Ishikawa (cell line): ENCODE measurements at regions not wholly inside any gene's neighbourhood (a gene's known extent, or its start where the extent isn't known, plus 50 kb on each side); places are given as distances from the start of the nearest gene placed in this dataset.

ENCODE experiments used
- CEBPB ChIP-seq: IDR thresholded peaks from 2 replicates; pipeline ENCODE4 v1.6.1; 2012
- EP300 ChIP-seq: IDR thresholded peaks from 2 replicates; pipeline ENCODE4 v1.6.1; 2012; ENCODE audit warnings: borderline replicate concordance
- NFIC ChIP-seq: IDR thresholded peaks from 2 replicates; pipeline ENCODE4 v1.6.1; 2012
- RAD21 ChIP-seq: IDR thresholded peaks from 2 replicates; pipeline ENCODE4 v1.6.1; 2012; ENCODE audit warnings: low read depth
- TEAD4 ChIP-seq: IDR thresholded peaks from 2 replicates; pipeline ENCODE4 v1.6.1; 2012
- YY1 ChIP-seq: IDR thresholded peaks from 2 replicates; pipeline ENCODE4 v1.6.1; 2012; ENCODE audit warnings: low read depth
- TF ChIP-seq, protein P1 (sequence below): IDR thresholded peaks from 2 replicates; pipeline ENCODE4 v1.6.1; 2012; ENCODE audit warnings: low read depth, mild to moderate bottlenecking
- TF ChIP-seq, protein P2 (sequence below): IDR thresholded peaks from 2 replicates; pipeline ENCODE4 v1.6.1; 2012

DNA sequence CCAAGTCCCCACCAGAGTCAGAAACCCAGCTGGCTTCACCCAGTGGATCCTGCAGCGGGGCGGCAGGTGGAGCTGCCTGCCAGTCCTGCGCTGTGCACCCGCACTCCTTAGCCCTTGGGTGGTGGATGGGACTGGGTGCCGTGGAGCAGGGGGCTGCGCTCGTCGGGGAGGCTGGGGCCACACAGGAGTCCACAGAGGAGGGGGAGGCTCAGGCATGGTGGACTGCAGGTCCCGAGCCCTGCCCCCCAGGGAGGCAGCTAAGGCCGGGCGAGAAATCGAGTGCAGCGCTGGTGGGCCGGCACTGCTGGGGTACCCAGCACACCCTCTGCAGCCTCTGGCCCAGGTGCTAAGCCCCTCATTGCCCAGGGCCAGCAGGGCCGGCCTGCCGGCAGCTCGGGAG is 144.6 kb upstream of the MGAT5 start:
- TF ChIP-seq, protein P1, sequence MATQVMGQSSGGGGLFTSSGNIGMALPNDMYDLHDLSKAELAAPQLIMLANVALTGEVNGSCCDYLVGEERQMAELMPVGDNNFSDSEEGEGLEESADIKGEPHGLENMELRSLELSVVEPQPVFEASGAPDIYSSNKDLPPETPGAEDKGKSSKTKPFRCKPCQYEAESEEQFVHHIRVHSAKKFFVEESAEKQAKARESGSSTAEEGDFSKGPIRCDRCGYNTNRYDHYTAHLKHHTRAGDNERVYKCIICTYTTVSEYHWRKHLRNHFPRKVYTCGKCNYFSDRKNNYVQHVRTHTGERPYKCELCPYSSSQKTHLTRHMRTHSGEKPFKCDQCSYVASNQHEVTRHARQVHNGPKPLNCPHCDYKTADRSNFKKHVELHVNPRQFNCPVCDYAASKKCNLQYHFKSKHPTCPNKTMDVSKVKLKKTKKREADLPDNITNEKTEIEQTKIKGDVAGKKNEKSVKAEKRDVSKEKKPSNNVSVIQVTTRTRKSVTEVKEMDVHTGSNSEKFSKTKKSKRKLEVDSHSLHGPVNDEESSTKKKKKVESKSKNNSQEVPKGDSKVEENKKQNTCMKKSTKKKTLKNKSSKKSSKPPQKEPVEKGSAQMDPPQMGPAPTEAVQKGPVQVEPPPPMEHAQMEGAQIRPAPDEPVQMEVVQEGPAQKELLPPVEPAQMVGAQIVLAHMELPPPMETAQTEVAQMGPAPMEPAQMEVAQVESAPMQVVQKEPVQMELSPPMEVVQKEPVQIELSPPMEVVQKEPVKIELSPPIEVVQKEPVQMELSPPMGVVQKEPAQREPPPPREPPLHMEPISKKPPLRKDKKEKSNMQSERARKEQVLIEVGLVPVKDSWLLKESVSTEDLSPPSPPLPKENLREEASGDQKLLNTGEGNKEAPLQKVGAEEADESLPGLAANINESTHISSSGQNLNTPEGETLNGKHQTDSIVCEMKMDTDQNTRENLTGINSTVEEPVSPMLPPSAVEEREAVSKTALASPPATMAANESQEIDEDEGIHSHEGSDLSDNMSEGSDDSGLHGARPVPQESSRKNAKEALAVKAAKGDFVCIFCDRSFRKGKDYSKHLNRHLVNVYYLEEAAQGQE, result no peak
- no peak for TF ChIP-seq YY1
- no peak for TF ChIP-seq TEAD4
- no peak for TF ChIP-seq NFIC
- TF ChIP-seq, protein P2, sequence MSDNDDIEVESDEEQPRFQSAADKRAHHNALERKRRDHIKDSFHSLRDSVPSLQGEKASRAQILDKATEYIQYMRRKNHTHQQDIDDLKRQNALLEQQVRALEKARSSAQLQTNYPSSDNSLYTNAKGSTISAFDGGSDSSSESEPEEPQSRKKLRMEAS, result no peak
- TF ChIP-seq RAD21, result no peak
- TF ChIP-seq CEBPB, result no peak
- TF ChIP-seq EP300, result no peak
